Left ventricle myocardium inferior (tissue), 1 donor: ENCODE measurements at regions not wholly inside any gene's neighbourhood (a gene's known extent, or its start where the extent isn't known, plus 50 kb on each side); places are given as distances from the start of the nearest gene placed in this dataset.

ENCODE experiments used
- DNase-seq: peaks from one replicate; pipeline ENCODE4 v3.0.0-alpha.2; 2020
- H3K27ac ChIP-seq: fragments of 200-600 bp; replicated peaks from 2 replicates; pipeline ENCODE4 v1.8.0; 2021
- H3K27me3 ChIP-seq: fragments of 200-600 bp; 2 replicates; pipeline ENCODE4 v1.8.0; 2021; ENCODE audit warnings: low read depth
- H3K36me3 ChIP-seq: fragments of 200-600 bp; 2 replicates; pipeline ENCODE4 v1.8.0; 2021
- H3K4me1 ChIP-seq: fragments of 200-600 bp; 2 replicates; pipeline ENCODE4 v1.8.0; 2021
- H3K4me3 ChIP-seq: fragments of 200-600 bp; 2 replicates; pipeline ENCODE4 v1.8.0; 2021; ENCODE audit warnings: mild to moderate bottlenecking, moderate library complexity
- H3K9me3 ChIP-seq: fragments of 200-600 bp; replicated peaks from 2 replicates; pipeline ENCODE4 v1.8.0; 2021
- CTCF ChIP-seq: fragments of 200-600 bp; IDR thresholded peaks from 2 replicates; pipeline ENCODE4 v1.8.0; 2021; ENCODE audit warnings: antibody characterized with exemption, mild to moderate bottlenecking, borderline replicate concordance
- intact Hi-C: fragments of 100-400 bp; cut with micrococcal nuclease; formaldehyde crosslinking; loops from one replicate; pipeline ENCODE4 v1.11.0; 2022
- donor health status: DM: no; HTN: yes; CAD: no; lungs with severe emphysema.

GRCh38 chrX:39226251-39226650 lies 425.0 kb downstream of the MID1IP1 start:
- TF ChIP-seq CTCF, result no peak
- no peak for DNase-seq
- Histone ChIP-seq H3K4me3 (no peak overlapping the region), H3K27me3 (no peaks in the 10 kb centered on the region), H3K27ac (no peak overlapping the region), H3K4me1 (no peaks in the 10 kb centered on the region), H3K9me3 (no peaks in the 10 kb centered on the region), H3K36me3 (no peaks in the 10 kb centered on the region)
- intact Hi-C loops, result no loop called here

- no peak for TF ChIP-seq CTCF
- H3K36me3 ChIP-seq, result no peaks in the 10 kb centered on the region
- intact Hi-C loops, result no loop called here
- DNase-seq, result no peak
- H3K4me1 ChIP-seq, result no peaks in the 10 kb centered on the region
- H3K27ac ChIP-seq, result no peak overlapping the region
- no peaks in the 10 kb centered on the region for H3K9me3 ChIP-seq
- no peaks in the 10 kb centered on the region for H3K27me3 ChIP-seq
- H3K4me3 ChIP-seq, result no peak overlapping the region
Measured at GRCh38 chrX:39227371-39227770, 426.1 kb downstream of the MID1IP1 start.

- Histone ChIP-seq H3K4me3 (no peak overlapping the region), H3K27ac (no peak overlapping the region), H3K36me3 (no peaks in the 10 kb centered on the region), H3K9me3 (no peaks in the 10 kb centered on the region), H3K4me1 (no peaks in the 10 kb centered on the region), H3K27me3 (no peaks in the 10 kb centered on the region)
- intact Hi-C loops, result no loop called here
- no peak for DNase-seq
- no peak for TF ChIP-seq CTCF
Measured at GRCh38 chrX:39238006-39238405, 436.7 kb downstream of the MID1IP1 start.

- Histone ChIP-seq H3K9me3 (no peaks in the 10 kb centered on the region), H3K27ac (no peak overlapping the region), H3K4me3 (no peak overlapping the region), H3K27me3 (no peaks in the 10 kb centered on the region), H3K4me1 (no peaks in the 10 kb centered on the region), H3K36me3 (no peaks in the 10 kb centered on the region)
- DNase-seq, result no peak
- intact Hi-C loops, result no loop called here
- peak; percentile 57 for TF ChIP-seq CTCF
Measured at GRCh38 chrX:39242187-39242586, 440.9 kb downstream of the MID1IP1 start.

GRCh38 chrX:39244147-39244546 lies 442.9 kb downstream of the MID1IP1 start:
- TF ChIP-seq CTCF, result no peak
- no peaks in the 10 kb centered on the region for H3K4me1 ChIP-seq

GRCh38 chrX:39245024-39245423 lies 443.8 kb downstream of the MID1IP1 start:
- no peak for DNase-seq
- Histone ChIP-seq H3K9me3 (no peaks in the 10 kb centered on the region), H3K27ac (no peak overlapping the region), H3K27me3 (no peaks in the 10 kb centered on the region), H3K4me1 (no peaks in the 10 kb centered on the region), H3K4me3 (no peak overlapping the region), H3K36me3 (no peaks in the 10 kb centered on the region)
- intact Hi-C loops, result no loop called here
- TF ChIP-seq CTCF, result no peak

More at GRCh38 chrX:39244147-39244546, 442.9 kb downstream of the MID1IP1 start:
- intact Hi-C loops, result no loop called here
- H3K36me3 ChIP-seq, result no peaks in the 10 kb centered on the region
- no peaks in the 10 kb centered on the region for H3K9me3 ChIP-seq
- no peak for DNase-seq
- no peak overlapping the region for H3K27ac ChIP-seq
- no peak overlapping the region for H3K4me3 ChIP-seq
- H3K27me3 ChIP-seq, result no peaks in the 10 kb centered on the region
